AG09309 (cell line): ENCODE measurements at regions not wholly inside any gene's neighbourhood (a gene's known extent, or its start where the extent isn't known, plus 50 kb on each side); places are given as distances from the start of the nearest gene placed in this dataset.
A peak's percentile ranks its signal among the peaks of the same experiment; 100 is the strongest.

Experiments used
- DNase-seq: peaks from one replicate; pipeline ENCODE4 v3.0.0-alpha.2; 2010; ENCODE audit warnings: low read depth
- H3K4me3 ChIP-seq: 2 replicates; pipeline ENCODE4 v1.5.1; 2011; ENCODE audit warnings: mild to moderate bottlenecking, low read depth, low read length, moderate library complexity; ENCODE audit not compliant: control insufficient read depth
- TF ChIP-seq, protein P1 (sequence below): IDR thresholded peaks from 2 replicates; pipeline ENCODE4 v1.5.1; 2011; ENCODE audit warnings: mild to moderate bottlenecking, low read depth, low read length, inconsistent platforms; ENCODE audit not compliant: insufficient read depth, control insufficient read depth; ENCODE audit errors: missing control alignments

DNA sequence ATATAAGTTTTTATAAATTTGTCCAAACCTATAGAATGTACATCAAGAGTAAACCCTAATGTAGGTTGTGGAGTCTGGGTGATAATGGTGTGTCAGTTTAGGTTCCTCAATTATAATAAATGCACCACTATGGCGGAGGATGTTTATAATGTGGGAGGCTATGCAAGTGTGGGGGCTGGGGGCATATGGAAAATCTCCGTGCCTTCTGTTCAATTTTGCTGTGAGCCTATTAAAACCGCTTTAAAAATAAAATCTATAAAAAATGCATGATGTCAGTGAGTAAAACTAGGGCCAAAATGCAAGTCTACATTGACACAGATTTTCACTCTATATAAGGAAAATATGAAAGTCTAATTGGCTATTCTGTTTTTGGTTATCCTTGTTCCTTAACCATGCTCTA lies 774.9 kb upstream of the ALCAM start:
- no peak overlapping the region for H3K4me3 ChIP-seq
- DNase-seq: no peak
- TF ChIP-seq, protein P1, sequence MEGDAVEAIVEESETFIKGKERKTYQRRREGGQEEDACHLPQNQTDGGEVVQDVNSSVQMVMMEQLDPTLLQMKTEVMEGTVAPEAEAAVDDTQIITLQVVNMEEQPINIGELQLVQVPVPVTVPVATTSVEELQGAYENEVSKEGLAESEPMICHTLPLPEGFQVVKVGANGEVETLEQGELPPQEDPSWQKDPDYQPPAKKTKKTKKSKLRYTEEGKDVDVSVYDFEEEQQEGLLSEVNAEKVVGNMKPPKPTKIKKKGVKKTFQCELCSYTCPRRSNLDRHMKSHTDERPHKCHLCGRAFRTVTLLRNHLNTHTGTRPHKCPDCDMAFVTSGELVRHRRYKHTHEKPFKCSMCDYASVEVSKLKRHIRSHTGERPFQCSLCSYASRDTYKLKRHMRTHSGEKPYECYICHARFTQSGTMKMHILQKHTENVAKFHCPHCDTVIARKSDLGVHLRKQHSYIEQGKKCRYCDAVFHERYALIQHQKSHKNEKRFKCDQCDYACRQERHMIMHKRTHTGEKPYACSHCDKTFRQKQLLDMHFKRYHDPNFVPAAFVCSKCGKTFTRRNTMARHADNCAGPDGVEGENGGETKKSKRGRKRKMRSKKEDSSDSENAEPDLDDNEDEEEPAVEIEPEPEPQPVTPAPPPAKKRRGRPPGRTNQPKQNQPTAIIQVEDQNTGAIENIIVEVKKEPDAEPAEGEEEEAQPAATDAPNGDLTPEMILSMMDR: no peak

DNA sequence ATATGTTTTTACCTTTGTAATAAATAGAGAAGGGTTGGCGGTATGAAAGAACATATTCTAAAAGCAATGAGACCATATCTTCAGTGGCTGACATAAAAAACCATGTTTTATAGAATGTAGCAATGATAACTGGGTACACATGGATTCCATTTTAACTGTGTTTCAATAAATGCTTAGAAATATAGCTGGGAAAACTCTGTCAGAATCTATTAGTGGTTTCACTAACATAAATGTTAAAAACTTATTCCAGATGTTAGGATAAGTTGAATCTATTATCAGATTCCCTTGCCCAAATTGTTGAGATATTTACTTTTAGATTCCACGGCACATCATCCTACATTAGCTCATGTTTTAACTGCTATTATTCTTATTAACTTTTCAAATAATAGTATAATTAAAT lies 772.2 kb upstream of the ALCAM start:
- DNase-seq: no peak
- no peak overlapping the region for H3K4me3 ChIP-seq
- TF ChIP-seq, protein P1: no peak

DNA sequence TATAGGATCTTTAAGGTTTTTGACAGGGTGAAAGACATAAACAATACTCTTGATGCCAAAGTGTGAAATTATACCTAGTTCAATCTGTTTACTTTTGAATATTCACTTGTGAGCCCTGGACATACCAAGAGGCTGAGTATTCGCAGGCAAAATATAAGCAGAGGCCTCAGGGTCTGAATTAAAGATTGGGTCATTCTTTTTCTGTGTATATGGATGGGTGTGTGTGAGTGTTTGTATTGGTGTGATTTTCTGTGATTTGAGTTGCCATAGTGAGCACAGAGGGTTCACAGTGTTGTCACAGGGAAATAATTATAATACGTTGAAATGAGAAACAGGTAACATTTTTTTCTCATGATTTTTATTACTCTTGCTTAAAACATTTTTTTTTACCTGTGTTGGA lies 770.7 kb upstream of the ALCAM start:
- TF ChIP-seq, protein P1: no peak
- DNase-seq: no peak

DNA sequence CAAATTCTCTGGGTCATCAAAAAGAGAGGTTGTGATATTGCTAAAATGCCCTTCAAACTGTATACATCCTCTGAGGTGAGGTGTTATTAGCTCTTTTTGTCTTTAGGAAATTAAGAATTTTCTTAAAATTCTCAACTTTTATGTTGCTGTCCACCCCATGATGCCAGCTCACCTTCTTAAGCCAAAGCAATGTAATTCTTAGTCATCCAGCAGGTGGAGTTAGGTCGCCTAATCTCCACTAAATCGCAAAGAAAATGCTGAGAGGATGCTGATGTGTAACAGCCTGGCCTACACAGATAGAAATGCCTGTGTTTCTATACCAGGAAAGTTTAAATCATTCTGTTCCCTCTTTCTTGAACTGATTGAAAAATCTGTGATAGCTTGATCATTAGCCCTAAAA lies 770.2 kb upstream of the ALCAM start:
- TF ChIP-seq, protein P1: peak; percentile 54
- peak; percentile 18 for DNase-seq
- H3K4me3 ChIP-seq: no peak overlapping the region

More for the DNA sequence above, 770.7 kb upstream of the ALCAM start:
- H3K4me3 ChIP-seq: no peak overlapping the region

DNA sequence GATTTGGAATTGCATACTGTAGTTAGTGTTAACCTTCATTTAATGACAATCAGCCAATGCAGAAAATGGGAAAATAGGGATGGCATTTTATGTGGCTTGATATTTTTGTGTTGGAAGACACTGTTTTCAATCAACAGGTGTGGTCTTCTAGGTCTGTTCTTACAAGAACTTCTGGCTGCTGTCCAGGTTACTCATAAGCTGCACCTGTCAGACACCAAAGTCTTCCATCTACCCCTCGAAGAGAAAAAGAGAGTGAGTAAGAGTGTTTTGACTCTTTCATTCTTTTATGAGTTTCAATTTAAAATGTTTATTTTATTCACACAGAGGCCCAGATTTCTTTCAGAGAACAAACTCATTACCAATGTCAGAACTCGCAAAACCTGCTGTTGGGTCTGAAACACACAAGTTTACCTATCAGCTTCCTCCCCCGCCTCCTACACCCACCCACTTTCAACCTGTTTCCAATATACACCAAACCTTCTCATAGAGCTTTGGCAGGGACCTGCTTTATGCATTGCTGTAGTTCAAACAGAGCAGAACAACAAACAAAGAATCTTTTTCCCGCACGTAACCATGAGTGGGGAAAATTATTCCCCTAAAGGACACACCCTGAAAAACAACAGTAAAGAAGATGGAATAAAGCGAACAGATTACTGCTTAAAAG lies 767.7 kb upstream of the ALCAM start:
- H3K4me3 ChIP-seq: no peak overlapping the region
- no peak for DNase-seq
- TF ChIP-seq, protein P1: no peak

DNA sequence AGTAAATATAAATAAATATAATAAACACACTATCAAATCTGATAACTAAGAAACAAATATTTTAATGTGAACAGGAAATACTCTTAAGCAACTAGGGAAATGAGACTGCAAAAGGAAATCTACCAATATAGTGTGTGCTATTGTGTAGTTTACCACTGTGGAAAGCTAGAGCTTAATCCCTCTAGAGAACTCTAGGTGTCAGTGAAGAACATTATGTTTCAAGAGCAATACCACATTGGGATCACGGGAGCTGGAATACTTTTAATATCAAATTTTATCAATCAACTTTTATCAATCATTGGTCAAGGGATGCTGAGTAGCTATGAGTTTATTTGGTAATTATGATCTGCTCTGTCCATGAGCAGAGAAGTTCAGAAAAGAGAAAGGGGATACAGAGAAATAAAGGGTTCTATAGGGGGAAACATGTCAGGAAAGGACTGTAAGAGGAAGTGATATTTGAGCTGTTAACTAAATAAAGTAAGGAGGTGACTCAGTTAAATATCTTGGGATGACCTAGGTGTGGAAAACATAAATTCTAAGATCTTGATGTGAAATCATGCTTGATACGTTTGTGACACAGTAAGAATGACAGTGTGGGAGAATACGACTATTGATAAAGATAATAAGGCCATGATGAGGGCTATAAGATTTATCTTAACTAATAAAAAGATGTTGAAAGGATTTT lies 762.2 kb upstream of the ALCAM start:
- TF ChIP-seq, protein P1: peak; percentile 50
- no peak overlapping the region for H3K4me3 ChIP-seq
- peak; percentile 1 for DNase-seq
